KMS-11 (cell line): ENCODE measurements at regions not wholly inside any gene's neighbourhood (a gene's known extent, or its start where the extent isn't known, plus 50 kb on each side); places are given as distances from the start of the nearest gene placed in this dataset.

Source experiments
- H2AFZ ChIP-seq: fragments of 200-600 bp; sonication (generic); 2 replicates; pipeline ENCODE4 v1.6.1; 2016; ENCODE audit warnings: antibody characterized with exemption, mixed run types, low read depth
- H3K27ac ChIP-seq: fragments of 200-600 bp; sonication (generic); 2 replicates; pipeline ENCODE4 v1.6.1; 2016; ENCODE audit warnings: mild to moderate bottlenecking, mixed run types
- H3K27me3 ChIP-seq: fragments of 200-600 bp; sonication (generic); 2 replicates; pipeline ENCODE4 v1.6.1; 2017; ENCODE audit warnings: mild to moderate bottlenecking, low read depth, mixed run types, moderate library complexity; ENCODE audit not compliant: insufficient read depth
- H3K36me3 ChIP-seq: fragments of 200-600 bp; sonication (generic); 2 replicates; pipeline ENCODE4 v1.6.1; 2017; ENCODE audit warnings: mild to moderate bottlenecking, mixed run types; ENCODE audit not compliant: insufficient read depth
- H3K4me1 ChIP-seq: fragments of 200-600 bp; sonication (generic); 2 replicates; pipeline ENCODE4 v1.6.1; 2016; ENCODE audit warnings: mild to moderate bottlenecking, low read depth, mixed run types; ENCODE audit not compliant: poor library complexity, severe bottlenecking
- H3K4me2 ChIP-seq: fragments of 200-600 bp; sonication (generic); 2 replicates; pipeline ENCODE4 v1.7.0; 2016; ENCODE audit warnings: mild to moderate bottlenecking, mixed run types
- H3K4me3 ChIP-seq: fragments of 200-600 bp; sonication (generic); IDR thresholded peaks from 2 replicates; pipeline ENCODE4 v1.6.1; 2017; ENCODE audit warnings: low read depth, low read length, mixed read lengths; ENCODE audit not compliant: insufficient read depth
- H3K79me2 ChIP-seq: fragments of 200-600 bp; sonication (generic); 2 replicates; pipeline ENCODE4 v1.6.1; 2016; ENCODE audit warnings: low read depth, mixed run types; ENCODE audit not compliant: insufficient read depth
- H3K9ac ChIP-seq: fragments of 200-600 bp; sonication (generic); 2 replicates; pipeline ENCODE4 v1.6.1; 2016; ENCODE audit warnings: mild to moderate bottlenecking, mixed run types
- H4K20me1 ChIP-seq: fragments of 200-600 bp; sonication (generic); 2 replicates; pipeline ENCODE4 v1.6.1; 2016; ENCODE audit warnings: mild to moderate bottlenecking, mixed run types; ENCODE audit not compliant: insufficient read depth
- CTCF ChIP-seq: fragments of 200-600 bp; sonication (generic); conservative IDR thresholded peaks from 2 replicates; pipeline ENCODE4 v1.6.1; 2017; ENCODE audit warnings: low read depth, mild to moderate bottlenecking, antibody characterized with exemption, low read length, moderate library complexity, mixed read lengths

- no peak overlapping the region for H3K4me3 ChIP-seq
- no peak for TF ChIP-seq CTCF
- H3K36me3 ChIP-seq, result no peaks in the 10 kb centered on the region
- no peaks in the 10 kb centered on the region for H3K79me2 ChIP-seq
- no peak overlapping the region for H3K27ac ChIP-seq
- H3K4me1 ChIP-seq, result no peaks in the 10 kb centered on the region
- H3K4me2 ChIP-seq, result no peak overlapping the region
- no peaks in the 10 kb centered on the region for H4K20me1 ChIP-seq
- no peak overlapping the region for H3K9ac ChIP-seq
- H3K27me3 ChIP-seq, result no peaks in the 10 kb centered on the region
- no peak overlapping the region for H2AFZ ChIP-seq
Observed at GRCh38 chr10:10927608-10928007, 90.1 kb upstream of the CELF2 start.

DNA sequence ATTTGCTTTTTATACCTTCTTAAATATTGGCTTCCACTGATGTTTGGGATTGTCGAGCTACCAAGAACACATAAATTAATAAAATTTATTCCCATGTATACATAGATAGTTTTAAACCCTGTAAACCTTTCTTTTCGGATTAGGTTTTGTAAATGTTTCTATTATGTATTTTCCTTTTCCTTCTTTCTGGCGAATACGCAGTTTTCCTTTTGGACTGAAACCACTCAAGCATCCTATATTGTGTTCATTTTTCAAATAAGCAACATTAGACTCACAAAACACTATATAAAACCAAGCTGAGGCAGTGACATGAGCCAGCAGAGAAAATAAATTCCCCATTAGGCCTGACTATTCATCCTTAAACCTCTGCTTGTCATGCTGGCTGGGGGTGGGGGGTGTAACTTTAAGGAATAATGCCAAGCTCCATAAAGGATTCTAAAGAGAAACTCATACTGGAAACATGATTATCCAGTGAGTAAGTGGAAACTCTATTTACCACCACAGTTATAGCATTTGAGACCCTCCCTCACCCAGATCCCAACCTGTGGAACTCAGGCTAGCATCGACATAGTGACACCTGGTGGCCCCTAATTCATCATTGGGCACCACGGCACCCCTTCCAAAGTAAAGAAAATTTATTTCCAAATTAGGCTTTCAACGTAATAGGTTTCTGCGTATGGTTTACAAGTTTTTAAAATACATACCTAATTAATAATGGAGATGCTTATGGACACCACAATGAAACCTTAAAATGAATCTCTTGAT, 86.5 kb upstream of the CELF2 start:
- peak; percentile 19; the same call in 1 of the 2 replicates for TF ChIP-seq CTCF

DNA sequence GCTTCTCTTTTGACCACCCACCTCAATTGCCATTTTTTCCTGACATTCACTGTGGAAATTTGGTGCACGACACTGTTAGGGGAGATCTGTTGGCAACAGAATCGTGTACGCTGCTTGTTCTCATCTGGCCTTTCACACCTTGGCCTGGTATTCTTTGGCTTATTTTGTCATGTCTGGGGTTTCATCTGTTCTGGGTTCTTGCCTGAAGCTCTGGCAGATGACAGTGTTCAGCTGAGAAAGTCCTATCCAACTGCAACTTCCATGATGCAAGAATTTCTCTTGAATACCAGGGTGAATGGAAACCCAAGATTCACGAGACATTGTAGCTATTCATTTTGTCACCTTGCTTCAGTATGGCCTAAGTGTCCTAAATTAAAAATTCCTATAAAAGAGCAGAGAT, 82.6 kb upstream of the CELF2 start:
- H3K4me1 ChIP-seq, result no peaks in the 10 kb centered on the region
- no peak for TF ChIP-seq CTCF
- H3K4me2 ChIP-seq, result no peak overlapping the region
- H3K9ac ChIP-seq, result no peak overlapping the region
- H4K20me1 ChIP-seq, result no peaks in the 10 kb centered on the region
- no peaks in the 10 kb centered on the region for H3K36me3 ChIP-seq
- H3K4me3 ChIP-seq, result no peak overlapping the region
- H3K27ac ChIP-seq, result no peak overlapping the region
- H3K27me3 ChIP-seq, result no peaks in the 10 kb centered on the region
- H3K79me2 ChIP-seq, result no peaks in the 10 kb centered on the region
- H2AFZ ChIP-seq, result no peak overlapping the region

More for the DNA sequence above, 86.5 kb upstream of the CELF2 start:
- H3K9ac ChIP-seq, result no peak overlapping the region
- H4K20me1 ChIP-seq, result no peaks in the 10 kb centered on the region
- no peak overlapping the region for H3K4me3 ChIP-seq
- no peaks in the 10 kb centered on the region for H3K36me3 ChIP-seq
- no peaks in the 10 kb centered on the region for H3K79me2 ChIP-seq
- no peaks in the 10 kb centered on the region for H3K4me1 ChIP-seq
- no peak overlapping the region for H3K4me2 ChIP-seq
- H2AFZ ChIP-seq, result no peak overlapping the region
- H3K27ac ChIP-seq, result no peak overlapping the region
- H3K27me3 ChIP-seq, result no peaks in the 10 kb centered on the region

DNA sequence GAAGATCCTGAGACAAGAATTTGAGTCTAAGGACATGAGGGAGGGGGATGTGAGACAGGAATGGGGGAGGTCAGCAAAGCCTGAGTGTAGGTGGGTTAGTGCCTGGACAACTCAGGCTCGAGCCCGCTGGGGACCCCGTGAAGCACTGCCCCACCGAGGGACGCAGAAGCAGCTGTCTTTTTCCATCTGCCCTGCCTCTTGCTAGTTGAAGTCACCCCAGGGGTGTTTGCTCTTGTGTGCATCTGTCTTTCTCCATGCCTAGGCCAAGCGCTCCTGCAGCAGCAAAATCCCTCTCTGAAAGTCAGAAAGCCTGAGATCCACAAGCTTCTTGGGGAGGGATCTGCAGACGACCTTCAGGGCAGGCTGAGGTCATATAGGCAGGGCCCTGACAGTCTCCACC, 79.0 kb upstream of the CELF2 start:
- H2AFZ ChIP-seq, result no peak overlapping the region
- H3K79me2 ChIP-seq, result no peaks in the 10 kb centered on the region
- H3K27ac ChIP-seq, result no peak overlapping the region
- no peak overlapping the region for H3K9ac ChIP-seq
- H3K4me2 ChIP-seq, result no peak overlapping the region
- no peaks in the 10 kb centered on the region for H3K4me1 ChIP-seq
- H3K4me3 ChIP-seq, result no peak overlapping the region
- no peaks in the 10 kb centered on the region for H4K20me1 ChIP-seq
- H3K27me3 ChIP-seq, result no peaks in the 10 kb centered on the region
- no peak for TF ChIP-seq CTCF
- H3K36me3 ChIP-seq, result no peaks in the 10 kb centered on the region
